ENCODE measurements at regions not wholly inside any gene's neighbourhood (a gene's known extent, or its start where the extent isn't known, plus 50 kb on each side); places are given as distances from the start of the nearest gene placed in this dataset.

DNA sequence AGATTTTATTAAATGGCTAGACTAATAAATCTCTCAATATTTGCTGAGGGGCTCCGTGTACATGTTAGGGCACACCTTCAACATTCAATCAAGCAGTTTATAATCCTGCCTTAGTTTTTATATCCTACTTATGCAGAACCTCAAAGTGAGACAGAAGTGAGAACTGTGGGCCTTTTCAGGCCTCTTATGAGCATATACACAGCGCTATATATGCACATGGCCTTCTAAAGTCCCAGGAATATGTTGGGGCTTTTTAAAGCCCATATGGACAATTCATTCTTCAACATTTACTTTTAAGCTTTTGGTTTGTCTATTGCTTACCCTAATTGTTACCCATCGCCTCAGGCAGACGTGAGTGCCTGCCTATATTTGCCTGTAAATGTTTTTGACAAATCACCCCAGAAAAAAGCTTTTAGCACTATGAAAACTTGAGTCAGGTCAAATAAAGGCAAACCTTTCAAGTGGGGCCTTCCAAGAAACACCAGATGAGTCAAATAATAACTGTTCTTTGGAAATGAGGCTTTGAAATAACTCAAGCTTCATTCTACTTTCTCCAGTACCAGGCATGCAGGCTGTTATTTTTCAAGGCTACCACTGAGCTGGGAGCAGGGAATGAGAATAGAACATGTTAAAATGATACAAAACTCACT lies 58.2 kb downstream of the ESM1 start:
- DNase-seq (ENCODE audit: low spot score): no peak

DNA sequence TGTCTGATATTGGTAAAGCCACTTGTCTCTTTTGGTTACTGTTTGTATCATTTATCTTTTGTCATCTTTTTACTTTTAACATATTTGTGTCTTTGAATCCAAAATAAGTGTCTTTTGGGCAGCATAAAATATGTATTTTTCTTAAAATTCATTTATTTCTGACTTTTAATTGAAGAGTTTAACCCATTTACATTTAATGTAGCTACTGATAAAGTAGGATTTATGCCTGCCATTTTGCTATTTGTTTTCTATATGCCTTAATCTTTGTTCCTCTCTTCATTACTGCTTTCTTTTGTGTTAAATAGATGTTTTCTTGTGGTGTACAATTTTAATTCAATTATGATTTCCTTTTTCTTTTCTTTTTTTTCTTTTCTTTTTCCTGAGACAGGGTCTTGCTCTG lies 60.9 kb downstream of the ESM1 start:
- no peak for DNase-seq (ENCODE audit: low spot score)

- DNase-seq (ENCODE audit: low spot score): no peak
Observed at GRCh38 chr5:54917323-54917722, 68.1 kb downstream of the ESM1 start.

DNA sequence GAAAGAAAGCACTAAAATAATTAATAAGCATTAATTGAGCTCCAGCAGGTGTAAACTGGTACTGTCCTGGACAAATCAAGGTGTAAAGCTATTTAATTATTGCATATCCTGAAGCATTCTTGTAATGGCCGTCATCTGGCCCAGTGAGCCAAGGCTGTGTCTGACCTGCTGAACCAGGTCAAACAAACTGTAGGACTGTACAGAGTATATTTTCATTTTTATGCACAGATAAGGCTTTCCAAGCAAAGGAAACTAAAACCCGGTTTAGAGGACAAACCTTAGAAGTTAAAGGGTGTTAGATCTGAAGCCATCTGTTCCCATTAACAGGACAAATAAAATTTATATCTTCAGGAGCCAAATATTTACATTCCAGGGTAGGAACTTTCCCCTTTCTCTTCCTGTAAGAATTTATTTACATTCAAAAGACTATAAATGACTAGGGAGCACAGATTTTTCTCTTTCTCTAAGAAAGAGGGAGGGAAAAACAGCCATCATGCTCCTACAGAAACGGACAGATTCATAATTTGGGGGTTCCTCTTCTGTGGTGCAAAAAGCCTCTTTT lies 69.8 kb downstream of the ESM1 start:
- DNase-seq (ENCODE audit: low spot score): no peak

- DNase-seq (ENCODE audit: low spot score): no peak
Observed at GRCh38 chr5:54912021-54912420, 73.4 kb downstream of the ESM1 start.

DNA sequence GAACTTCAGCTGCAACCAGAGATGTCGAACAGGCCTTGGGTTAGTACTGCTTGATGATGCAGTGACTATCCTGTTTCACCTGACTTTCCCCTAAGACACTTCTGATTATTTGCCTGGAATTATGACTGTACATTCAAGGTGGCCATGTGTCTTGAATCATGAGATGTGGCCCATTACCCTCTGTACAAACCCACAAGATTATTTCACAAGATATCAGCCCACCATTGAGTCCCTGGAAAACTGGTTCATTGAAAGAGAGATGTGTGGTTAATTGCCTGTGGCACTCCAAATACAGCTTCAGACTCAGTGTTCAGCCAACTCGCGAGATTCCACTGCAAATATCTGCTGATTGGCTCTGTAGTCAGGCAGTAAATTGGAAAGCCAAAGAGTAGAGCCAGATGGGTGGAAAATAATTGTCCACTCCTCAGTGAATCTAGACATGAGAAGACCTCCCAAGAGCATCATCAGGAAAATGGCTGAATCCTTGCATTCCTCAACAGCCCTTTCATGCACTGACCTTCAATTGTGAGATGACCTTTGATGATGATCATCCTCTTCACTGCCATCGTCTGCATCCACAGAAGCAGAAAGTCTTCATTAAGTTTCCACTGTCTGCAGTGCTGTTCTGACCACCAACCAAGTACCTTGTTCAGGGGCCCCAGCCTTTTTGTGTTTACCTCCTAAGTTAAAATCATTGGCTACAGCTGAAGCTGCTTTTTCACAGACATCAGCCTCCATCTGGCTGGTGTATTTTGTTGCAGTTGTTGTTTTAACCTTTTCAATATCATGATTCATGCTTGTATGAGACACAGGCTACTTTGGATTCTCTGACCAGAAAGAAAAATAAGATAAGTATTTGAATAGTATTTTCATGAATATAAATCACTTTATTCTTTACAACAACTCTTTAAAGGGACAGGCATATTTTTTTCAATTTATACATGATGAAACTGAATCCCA lies 75.2 kb downstream of the ESM1 start:
- no peak for DNase-seq (ENCODE audit: low spot score)

- DNase-seq (ENCODE audit: low spot score): no peak
Observed at GRCh38 chr5:54908774-54909525, 76.4 kb downstream of the ESM1 start.

DNA sequence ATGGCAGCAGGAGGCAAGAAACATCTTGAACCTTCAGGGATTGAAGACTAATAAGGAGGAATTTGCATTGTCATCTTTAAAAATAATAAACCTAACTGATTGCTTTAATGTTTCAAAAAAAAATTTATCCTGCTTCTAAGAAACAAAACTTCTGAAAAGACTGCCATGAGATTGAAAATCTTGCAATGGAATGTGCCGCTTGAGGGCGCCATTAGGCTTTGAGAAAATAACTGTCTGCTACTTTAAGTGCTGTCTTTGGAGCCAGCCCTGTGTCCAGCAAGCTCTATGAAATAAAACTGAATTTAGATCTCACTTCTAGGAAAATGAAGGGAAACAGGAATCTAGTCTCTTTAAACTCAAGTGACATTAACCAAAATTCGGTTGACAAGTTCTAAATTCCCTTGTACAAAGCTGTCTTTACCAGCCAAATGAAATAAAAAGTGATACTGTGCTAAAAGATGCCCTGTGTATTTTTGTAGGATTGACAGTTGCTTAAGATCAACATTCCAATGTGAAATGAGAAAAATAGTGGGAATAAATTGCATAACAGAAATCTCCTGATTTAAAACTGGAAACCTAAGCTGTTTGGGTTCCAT lies 79.4 kb downstream of the ESM1 start:
- DNase-seq (ENCODE audit: low spot score): peak; percentile 10

- DNase-seq (ENCODE audit: low spot score): no peak
Observed at GRCh38 chr5:54905246-54905795, 80.1 kb downstream of the ESM1 start.

DNA sequence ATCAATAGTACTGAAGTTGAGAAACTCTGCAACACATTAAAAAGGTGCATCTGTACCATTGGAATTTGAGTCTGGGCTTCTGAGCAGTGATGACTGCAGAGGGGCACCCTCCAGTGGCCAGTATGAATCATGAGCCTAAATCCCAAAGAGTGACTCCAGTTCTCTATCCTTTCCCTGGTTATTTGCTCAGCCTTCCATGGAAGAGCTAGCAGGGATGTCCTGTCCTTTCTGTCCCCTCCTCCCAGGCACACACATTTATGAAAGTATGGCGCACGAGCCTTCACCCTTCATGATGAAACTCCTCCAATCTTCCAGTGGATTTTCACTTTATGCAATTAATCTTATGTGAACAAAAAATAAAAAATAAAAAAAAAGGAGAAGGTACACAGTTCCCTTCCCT lies 81.0 kb downstream of the ESM1 start:
- DNase-seq (ENCODE audit: low spot score): no peak

DNA sequence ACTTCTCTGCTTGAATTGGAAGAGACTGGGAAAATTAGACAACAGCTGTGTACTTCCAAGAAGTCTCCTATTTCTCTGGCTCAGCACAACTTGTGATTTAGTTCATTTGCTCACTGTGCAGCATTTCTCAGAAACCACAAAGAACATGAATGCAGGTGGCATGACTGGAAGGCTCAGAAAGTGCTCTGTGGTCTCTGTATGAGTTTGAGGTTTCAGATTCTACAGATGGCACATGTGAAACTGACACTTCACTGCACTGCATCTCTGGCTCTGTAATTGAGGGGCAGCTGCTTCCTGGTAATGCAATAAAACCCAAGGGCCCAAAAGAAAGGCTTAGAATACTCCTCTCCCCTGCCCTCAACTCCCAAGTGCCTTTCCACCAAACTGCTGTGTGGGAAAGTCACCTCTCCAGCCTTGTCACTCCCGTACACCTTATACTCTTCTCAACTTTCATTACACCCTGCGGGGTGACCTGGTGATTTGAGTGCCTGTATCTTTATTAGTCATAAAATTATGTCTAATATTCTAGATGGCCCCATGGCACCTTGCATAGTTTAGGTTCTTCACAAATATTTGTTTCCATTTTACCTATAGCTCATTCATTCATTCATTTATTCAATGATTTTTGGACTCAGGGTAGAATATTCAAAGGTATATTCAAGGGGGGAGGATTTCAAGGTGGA lies 82.5 kb downstream of the ESM1 start:
- DNase-seq (ENCODE audit: low spot score): no peak

- DNase-seq (ENCODE audit: low spot score): no peak
Observed at GRCh38 chr5:54900984-54901725, 84.2 kb downstream of the ESM1 start.

- DNase-seq (ENCODE audit: low spot score): no peak
Observed at GRCh38 chr5:54897001-54897400, 88.4 kb downstream of the ESM1 start.

- no peak for DNase-seq (ENCODE audit: low spot score)
Observed at GRCh38 chr5:54895816-54896341, 89.5 kb downstream of the ESM1 start.

DNA sequence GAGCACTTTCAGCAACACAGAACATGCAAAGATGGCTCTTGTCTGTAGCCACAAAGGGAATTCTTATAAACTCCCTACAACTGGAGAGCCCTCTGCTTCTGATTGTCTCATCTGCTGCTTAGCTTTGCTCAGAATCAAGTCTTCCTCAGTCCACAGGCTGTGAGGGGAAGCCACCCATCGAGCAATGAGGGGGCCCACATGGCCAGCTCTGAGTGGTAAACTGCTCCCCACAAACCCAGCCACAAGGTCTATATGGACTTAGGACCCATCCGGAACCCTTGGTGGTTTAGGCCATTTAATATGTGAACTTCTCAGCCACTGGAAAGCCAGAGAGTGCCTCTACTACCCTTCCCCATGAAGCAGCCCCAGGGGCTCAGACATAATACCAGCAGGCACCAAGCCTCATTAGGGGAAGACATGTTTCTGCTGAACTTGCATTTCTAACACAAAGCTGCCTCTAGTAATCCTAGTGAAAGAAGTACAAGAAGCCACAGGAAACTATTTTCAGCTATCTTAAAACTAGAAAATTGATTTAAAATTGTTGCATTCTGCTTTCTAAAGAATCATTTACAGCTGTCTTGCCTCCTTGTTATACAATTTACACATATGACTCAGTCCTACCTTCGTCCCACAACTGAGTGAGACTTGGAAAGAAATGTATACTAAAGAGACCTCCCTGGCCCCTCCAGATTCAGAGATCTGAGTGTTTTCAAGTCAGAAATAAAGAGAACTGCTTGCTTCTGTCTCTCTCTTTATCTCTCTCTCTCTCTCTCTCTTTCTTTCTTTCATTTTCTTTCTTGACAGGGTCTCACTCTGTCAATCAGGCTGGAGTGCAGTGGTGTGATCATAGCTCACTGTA lies 90.2 kb downstream of the ESM1 start:
- no peak for DNase-seq (ENCODE audit: low spot score)

DNA sequence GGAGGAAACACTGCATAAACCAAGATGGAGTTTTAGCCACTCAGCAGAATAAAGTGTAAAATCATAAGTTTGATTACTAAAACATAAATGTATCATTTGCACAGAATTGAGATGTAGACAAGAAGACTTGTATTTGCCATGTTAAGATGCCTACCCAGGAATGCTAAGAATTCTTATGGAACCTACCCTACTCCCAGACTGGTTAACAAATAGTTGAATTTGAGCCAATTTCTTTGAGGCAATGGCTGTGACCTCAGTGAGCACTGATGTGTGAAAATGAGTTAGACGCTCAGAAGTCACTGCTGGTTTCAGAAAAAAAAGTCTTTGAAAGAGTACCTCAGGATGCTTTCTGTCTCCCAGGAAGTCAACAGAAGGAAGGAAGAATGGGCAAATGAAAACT lies 95.6 kb downstream of the ESM1 start:
- DNase-seq (ENCODE audit: low spot score): no peak

- DNase-seq (ENCODE audit: low spot score): no peak
Observed at GRCh38 chr5:54887663-54888062, 97.7 kb downstream of the ESM1 start.

DNA sequence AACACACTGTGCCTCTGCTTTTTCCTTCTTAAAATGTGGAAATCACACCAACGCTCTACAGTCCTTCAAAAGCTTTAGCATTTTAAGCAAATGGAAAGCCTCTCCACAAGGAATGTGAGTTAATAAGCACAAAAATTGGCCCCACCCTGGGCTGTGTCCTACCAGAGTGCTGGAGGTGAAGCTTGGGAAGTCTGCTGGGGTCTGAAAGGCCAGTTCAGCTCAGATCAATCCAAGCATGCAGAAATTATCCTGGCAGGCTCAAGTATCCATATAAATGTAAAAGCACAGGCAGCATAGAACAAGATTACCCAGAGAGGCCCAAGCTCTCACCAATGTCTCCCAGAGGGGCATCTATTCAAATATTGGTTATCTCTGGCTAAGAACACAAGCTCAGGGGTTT lies 98.5 kb downstream of the ESM1 start:
- no peak for DNase-seq (ENCODE audit: low spot score)

- no peak for DNase-seq (ENCODE audit: low spot score)
Observed at GRCh38 chr5:54885636-54886035, 99.8 kb downstream of the ESM1 start.
